Stimulated activated naive CD4-positive, alpha-beta T cell (primary cell): ENCODE measurements at regions not wholly inside any gene's neighbourhood (a gene's known extent, or its start where the extent isn't known, plus 50 kb on each side); places are given as distances from the start of the nearest gene placed in this dataset.
"Not testable (repeated sequence)": the region's sequence is repeated elsewhere in the genome, so short reads cannot be mapped to it uniquely, and the experiment has no call there.

Experiments used
- DNase-seq, 6 experiments: peaks; one replicate each; lab custom pipeline; 2025; lab: John Stamatoyannopoulos, UW

GRCh38 chr21:15671188-15671587 is 58.6 kb upstream of the USP25 start:
- no peak for DNase-seq

- not testable (repeated sequence) for DNase-seq
These were observed 57.2 kb upstream of the USP25 start for GRCh38 chr21:15672578-15672977.

GRCh38 chr21:15676935-15677334 is 52.8 kb upstream of the USP25 start:
- no peak for DNase-seq

GRCh38 chr21:15679630-15680029 is 50.2 kb upstream of the USP25 start:
- DNase-seq: peak in 1 of 6 experiments; percentile 0
